SK-N-SH (cell line): ENCODE measurements at regions not wholly inside any gene's neighbourhood (a gene's known extent, or its start where the extent isn't known, plus 50 kb on each side); places are given as distances from the start of the nearest gene placed in this dataset.

Source experiments
- CTCF ChIA-PET: fragments of 300-600, 350-600 bp; formaldehyde crosslinking; extraction: SDS; loops from one replicate; lab custom pipeline; 2021; lab: Yijun Ruan, JAX
- POLR2A ChIA-PET: fragments of 350-600 bp; sonication (Branson Sonifier 250); formaldehyde crosslinking; extraction: SDS; loops from one replicate; lab custom pipeline; 2020; ENCODE audit warnings: antibody characterized with exemption, inconsistent platforms; lab: Yijun Ruan, JAX
- DNase-seq: peaks from one replicate; pipeline ENCODE4 v3.0.0; 2012
- H2AFZ ChIP-seq: fragments of 200-600 bp; sonication (generic); 2 replicates; pipeline ENCODE4 v1.8.1; 2016; ENCODE audit warnings: antibody characterized with exemption, mild to moderate bottlenecking, low read depth
- H3F3A ChIP-seq: fragments of 200-600 bp; sonication (generic); replicated peaks from 2 replicates; pipeline ENCODE3; 2016; ENCODE audit warnings: antibody characterized with exemption, mild to moderate bottlenecking; ENCODE audit not compliant: insufficient read depth
- H3K27ac ChIP-seq, 2 experiments: fragments of 200-500 bp in 1 of 2; fragments of 200-600 bp in 1 of 2; sonication (Bioruptor generic) in 1 of 2; sonication (generic), shearing (Covaris generic) in 1 of 2; 2 replicates each; pipeline versions ENCODE4 v1.5.1 to v1.6.1; 2014 to 2016; ENCODE audit warnings: low read depth in 2 of 2, inconsistent platforms in 1 of 2, low read length in 1 of 2, mild to moderate bottlenecking in 1 of 2, mixed read lengths in 1 of 2
- H3K27me3 ChIP-seq: fragments of 200-600 bp; sonication (generic), shearing (Covaris generic); 2 replicates; pipeline ENCODE4 v1.6.1; 2016; ENCODE audit warnings: mixed run types; ENCODE audit not compliant: insufficient read depth
- H3K36me3 ChIP-seq, 2 experiments: fragments of 200-500 bp in 1 of 2; fragments of 200-600 bp in 1 of 2; sonication (Bioruptor generic) in 1 of 2; sonication (generic) in 1 of 2; replicated peaks in 1 of 2; 2 replicates each; pipeline versions ENCODE3 to v1.5.1; 2014 to 2016; ENCODE audit warnings: low read length in 1 of 2, mild to moderate bottlenecking in 1 of 2; ENCODE audit not compliant: insufficient read depth in 2 of 2, control insufficient read depth in 1 of 2
- H3K4me1 ChIP-seq, 2 experiments: fragments of 200-500 bp in 1 of 2; fragments of 200-600 bp in 1 of 2; sonication (Bioruptor generic) in 1 of 2; sonication (generic), shearing (Covaris generic) in 1 of 2; 2 replicates each; pipeline versions ENCODE4 v1.5.1 to v1.6.1; 2014 to 2016; ENCODE audit warnings: low read depth in 1 of 2, low read length in 1 of 2, mixed run types in 1 of 2; ENCODE audit not compliant: insufficient read depth in 2 of 2, control insufficient read depth in 1 of 2
- H3K4me2 ChIP-seq: fragments of 200-600 bp; sonication (generic), shearing (Covaris generic); 2 replicates; pipeline ENCODE4 v1.6.1; 2017; ENCODE audit warnings: mixed run types
- H3K4me3 ChIP-seq, 2 experiments: fragments of 200-500 bp in 1 of 2; fragments of 200-600 bp in 1 of 2; sonication (Bioruptor generic) in 1 of 2; sonication (generic), shearing (Covaris generic) in 1 of 2; 2 replicates each; pipeline versions ENCODE4 v1.5.1 to v1.8.1; 2014 to 2016; ENCODE audit warnings: low read depth in 2 of 2, inconsistent platforms in 1 of 2, low read length in 1 of 2, mild to moderate bottlenecking in 1 of 2, mixed read lengths in 1 of 2, moderate library complexity in 1 of 2
- H3K79me2 ChIP-seq: fragments of 200-600 bp; sonication (generic); 2 replicates; pipeline ENCODE4 v1.8.1; 2017; ENCODE audit warnings: mild to moderate bottlenecking; ENCODE audit not compliant: insufficient read depth
- H3K9ac ChIP-seq: fragments of 200-600 bp; sonication (generic); 2 replicates; pipeline ENCODE4 v1.6.1; 2017; ENCODE audit warnings: mixed run types
- H3K9me2 ChIP-seq: fragments of 200-600 bp; sonication (generic); 2 replicates; pipeline ENCODE4 v1.6.1; 2017; ENCODE audit warnings: mixed run types
- H3K9me3 ChIP-seq: fragments of 200-600 bp; sonication (generic); 2 replicates; pipeline ENCODE4 v1.6.1; 2017; ENCODE audit warnings: mixed run types, mild to moderate bottlenecking, moderate library complexity
- H4K20me1 ChIP-seq: fragments of 200-600 bp; sonication (generic); 2 replicates; pipeline ENCODE4 v1.6.1; 2017; ENCODE audit warnings: mild to moderate bottlenecking, mixed run types; ENCODE audit not compliant: insufficient read depth
- GABPA ChIP-seq: IDR thresholded peaks from 2 replicates; pipeline ENCODE4 v1.4.0; 2012; ENCODE audit warnings: low read depth, mild to moderate bottlenecking
- IRF3 ChIP-seq: fragments of 150-350 bp; IDR thresholded peaks from 2 replicates; pipeline ENCODE4 v1.6.1; 2016; ENCODE audit warnings: mild to moderate bottlenecking, low read depth, low read length
- MEF2A ChIP-seq: IDR thresholded peaks from 2 replicates; pipeline ENCODE4 v1.4.0; 2012; ENCODE audit warnings: low read depth, borderline replicate concordance
- MXI1 ChIP-seq: IDR thresholded peaks from 2 replicates; pipeline ENCODE4 v1.6.1; 2012; ENCODE audit warnings: mild to moderate bottlenecking, low read depth, low read length, improper control_type of control experiment
- NFIC ChIP-seq: IDR thresholded peaks from 2 replicates; pipeline ENCODE4 v1.4.0; 2012; ENCODE audit warnings: borderline replicate concordance
- NRF1 ChIP-seq: IDR thresholded peaks from 2 replicates; pipeline ENCODE4 v1.6.1; 2012; ENCODE audit warnings: low read depth, mild to moderate bottlenecking, low read length
- RAD21 ChIP-seq: IDR thresholded peaks from 2 replicates; pipeline ENCODE4 v1.6.1; 2012; ENCODE audit warnings: mild to moderate bottlenecking, low read length
- REST ChIP-seq: IDR thresholded peaks from 2 replicates; pipeline ENCODE4 v1.6.1; 2012; ENCODE audit warnings: mild to moderate bottlenecking, low read depth, low read length, moderate library complexity
- RFX5 ChIP-seq: IDR thresholded peaks from 2 replicates; pipeline ENCODE4 v1.6.1; 2012; ENCODE audit warnings: mild to moderate bottlenecking, improper control_type of control experiment, low read length
- SMC3 ChIP-seq: IDR thresholded peaks from 2 replicates; pipeline ENCODE4 v1.6.1; 2012; ENCODE audit warnings: low read depth, low read length, improper control_type of control experiment
- TCF12 ChIP-seq: IDR thresholded peaks from 2 replicates; pipeline ENCODE4 v1.4.0; 2012
- WGBS: methylation state at CpG from one replicate; pipeline ENCODE4 v1.1.6; 2017; ENCODE audit warnings: low lambda C conversion rate; 5-methylcytosine and 5-hydroxymethylcytosine counted together

GRCh38 chr22:27152033-27152432 is 494.6 kb downstream of the MIAT start:
- no peak overlapping the region for H3K27ac ChIP-seq

GRCh38 chr22:27152883-27153282 is 495.5 kb downstream of the MIAT start:
- Histone ChIP-seq H3K36me3 (no peaks in the 10 kb centered on the region), H2AFZ (no peak overlapping the region), H3K4me3 (no peak overlapping the region), H3K27ac (no peak overlapping the region), H3K27me3 (no peaks in the 10 kb centered on the region; the same call in 1 of the 2 replicates), H3K9ac (no peak overlapping the region), H4K20me1 (no peaks in the 10 kb centered on the region), H3K4me1 (no peaks in the 10 kb centered on the region), H3K9me2 (no peaks in the 10 kb centered on the region), H3K4me2 (no peak overlapping the region), H3K9me3 (no peaks in the 10 kb centered on the region), H3F3A (peaks cover 3% of the 10 kb centered on the region), H3K79me2 (no peaks in the 10 kb centered on the region)
- POLR2A ChIA-PET, result no interaction called here
- WGBS, result 42% methylated on average over 2 of the region's 2 CpGs
- CTCF ChIA-PET, result no interaction called here
- no peak for DNase-seq
- no peak for TF ChIP-seq MEF2A
- no peak for TF ChIP-seq NFIC
- TF ChIP-seq IRF3, result no peak

More at GRCh38 chr22:27152033-27152432, 494.6 kb downstream of the MIAT start:
- TF ChIP-seq NRF1 (no peak), GABPA (no peak), SMC3 (no peak), RFX5 (no peak), TCF12 (no peak), MXI1 (no peak)
- H3K79me2 ChIP-seq, result no peaks in the 10 kb centered on the region
- POLR2A ChIA-PET, result no interaction called here
- H3K4me2 ChIP-seq, result no peak overlapping the region
- H3K9me3 ChIP-seq, result no peaks in the 10 kb centered on the region
- H2AFZ ChIP-seq, result no peak overlapping the region
- H3K27me3 ChIP-seq, result no peaks in the 10 kb centered on the region; the same call in 1 of the 2 replicates
- no peak overlapping the region for H3K4me3 ChIP-seq
- H3K4me1 ChIP-seq, result peaks cover 0 to under 1% of the 10 kb centered on the region in 2 experiments; a peak in 1 of 4 replicates
- peaks cover 3% of the 10 kb centered on the region for H3F3A ChIP-seq
- CTCF ChIA-PET, result interaction anchor here (2.6 kb wide), 1 partner anchor 10 kb away, joined by 8 read pairs; no protein-coding TSS in a partner anchor
- H3K9me2 ChIP-seq, result no peaks in the 10 kb centered on the region
- H4K20me1 ChIP-seq, result no peaks in the 10 kb centered on the region
- no peak for DNase-seq
- H3K36me3 ChIP-seq, result no peaks in the 10 kb centered on the region
- WGBS, result 69% methylated on average over 2 of the region's 2 CpGs
- H3K9ac ChIP-seq, result no peak overlapping the region

- TF ChIP-seq SMC3, result no peak
- TF ChIP-seq RAD21, result no peak
- no peak for TF ChIP-seq REST
- Histone ChIP-seq H3K36me3 (no peaks in the 10 kb centered on the region), H3K4me2 (no peak overlapping the region), H3K4me1 (no peaks in the 10 kb centered on the region), H4K20me1 (no peaks in the 10 kb centered on the region), H3K9me3 (no peaks in the 10 kb centered on the region), H3K9me2 (no peaks in the 10 kb centered on the region), H3K4me3 (no peak overlapping the region), H3K9ac (no peak overlapping the region), H3K79me2 (no peaks in the 10 kb centered on the region), H2AFZ (no peak overlapping the region), H3K27ac (no peak overlapping the region), H3K27me3 (no peaks in the 10 kb centered on the region; the same call in 1 of the 2 replicates), H3F3A (peaks cover 3% of the 10 kb centered on the region)
- ChIA-PET CTCF (no interaction called here), POLR2A (no interaction called here)
- DNase-seq, result no peak
- whole genome bisulfite sequencing, result 54% methylated on average over 4 of the region's 4 CpGs
Observed at GRCh38 chr22:27153386-27153785, 496.0 kb downstream of the MIAT start.
